BE2C (cell line): ENCODE measurements at regions not wholly inside any gene's neighbourhood (a gene's known extent, or its start where the extent isn't known, plus 50 kb on each side); places are given as distances from the start of the nearest gene placed in this dataset.
"Not testable (repeated sequence)": the region's sequence is repeated elsewhere in the genome, so short reads cannot be mapped to it uniquely, and the experiment has no call there.

Experiments used
- DNase-seq: peaks from one replicate; pipeline ENCODE4 v3.0.0-alpha.2; 2020
- H3K27me3 ChIP-seq: fragments of 250-450 bp; sonication (Bioruptor Pico); 2 replicates; pipeline ENCODE4 v1.5.1; 2020; ENCODE audit warnings: mild to moderate bottlenecking
- H3K36me3 ChIP-seq: fragments of 250-450 bp; sonication (Bioruptor Pico); 2 replicates; pipeline ENCODE4 v1.5.1; 2020; ENCODE audit warnings: mild to moderate bottlenecking
- H3K4me1 ChIP-seq: fragments of 250-450 bp; sonication (Bioruptor Pico); 2 replicates; pipeline ENCODE4 v1.5.1; 2020
- H3K4me3 ChIP-seq: 2 replicates; pipeline ENCODE4 v1.5.1; 2011; ENCODE audit warnings: low read depth, low read length
- H3K9me3 ChIP-seq: fragments of 250-450 bp; sonication (Bioruptor Pico); 2 replicates; pipeline ENCODE4 v1.5.1; 2020
- CTCF ChIP-seq: IDR thresholded peaks from 2 replicates; pipeline ENCODE4 v1.5.1; 2012; ENCODE audit warnings: mild to moderate bottlenecking, low read depth, low read length

- Histone ChIP-seq H3K36me3 (peaks cover 80% of the 10 kb centered on the region), H3K27me3 (no peaks in the 10 kb centered on the region), H3K4me1 (peaks cover 13% of the 10 kb centered on the region), H3K9me3 (no peaks in the 10 kb centered on the region), H3K4me3 (no peak overlapping the region)
- DNase-seq, result no peak
- no peak for TF ChIP-seq CTCF
Observed at GRCh38 chr12:124374567-124374966, 79.7 kb downstream of the RFLNA start.

- Histone ChIP-seq H3K27me3 (no peaks in the 10 kb centered on the region), H3K4me1 (peaks cover 16% of the 10 kb centered on the region), H3K9me3 (no peaks in the 10 kb centered on the region), H3K36me3 (peaks cover 80% of the 10 kb centered on the region), H3K4me3 (no peak overlapping the region)
- no peak for TF ChIP-seq CTCF
- DNase-seq, result no peak
Observed at GRCh38 chr12:124374147-124374546, 79.3 kb downstream of the RFLNA start.

- DNase-seq, result not testable (repeated sequence)
- H3K36me3 ChIP-seq, result peaks cover 80% of the 10 kb centered on the region
Observed at GRCh38 chr12:124373701-124374100, 78.8 kb downstream of the RFLNA start.

GRCh38 chr12:124372831-124373230, 77.9 kb downstream of the RFLNA start:
- Histone ChIP-seq H3K9me3 (no peaks in the 10 kb centered on the region), H3K4me3 (no peak overlapping the region), H3K27me3 (no peaks in the 10 kb centered on the region), H3K36me3 (peaks cover 80% of the 10 kb centered on the region), H3K4me1 (peaks cover 16% of the 10 kb centered on the region)
- TF ChIP-seq CTCF, result no peak
- DNase-seq, result no peak

More at GRCh38 chr12:124373701-124374100, 78.8 kb downstream of the RFLNA start:
- not testable (repeated sequence) for H3K27me3 ChIP-seq, H3K9me3 ChIP-seq, H3K4me3 ChIP-seq
- H3K4me1 ChIP-seq, result peaks cover 16% of the 10 kb centered on the region

GRCh38 chr12:124371970-124372555, 77.2 kb downstream of the RFLNA start:
- no peak for TF ChIP-seq CTCF
- peaks cover 76% of the 10 kb centered on the region for H3K36me3 ChIP-seq
- no peaks in the 10 kb centered on the region for H3K27me3 ChIP-seq
- no peak for DNase-seq
- H3K4me1 ChIP-seq, result peaks cover 16% of the 10 kb centered on the region
- H3K9me3 ChIP-seq, result no peaks in the 10 kb centered on the region
- H3K4me3 ChIP-seq, result no peak overlapping the region

- TF ChIP-seq CTCF, result no peak
- no peaks in the 10 kb centered on the region for H3K27me3 ChIP-seq
- DNase-seq, result peak; percentile 43
- peaks cover 16% of the 10 kb centered on the region for H3K4me1 ChIP-seq
- no peak overlapping the region for H3K4me3 ChIP-seq
- H3K9me3 ChIP-seq, result no peaks in the 10 kb centered on the region
- peaks cover 71% of the 10 kb centered on the region for H3K36me3 ChIP-seq
Observed at GRCh38 chr12:124371366-124371765, 76.5 kb downstream of the RFLNA start.
